Right lobe of liver (tissue), 4 donors: ENCODE measurements at regions not wholly inside any gene's neighbourhood (a gene's known extent, or its start where the extent isn't known, plus 50 kb on each side); places are given as distances from the start of the nearest gene placed in this dataset.

Source experiments
- CTCF ChIP-seq, 4 donors: fragments of 200-600 bp in 3 of 4; fragments of 450-650 bp in 1 of 4; IDR thresholded peaks; one replicate each; pipeline versions ENCODE4 v1.5.1 to v1.8.0; 2016 to 2022; ENCODE audit warnings: antibody characterized with exemption in 4 of 4, mild to moderate bottlenecking in 2 of 4
- POLR2A ChIP-seq: fragments of 450-650 bp; IDR thresholded peaks from one replicate; pipeline ENCODE4 v1.6.1; 2017; ENCODE audit warnings: antibody characterized with exemption, mild to moderate bottlenecking
- donor health status: DM: no; HTN: no; CAD: no.
- donor health status: DM: no; HTN: no; CAD: no.
- donor health status: DM: no; HTN: yes; CAD: no.

DNA sequence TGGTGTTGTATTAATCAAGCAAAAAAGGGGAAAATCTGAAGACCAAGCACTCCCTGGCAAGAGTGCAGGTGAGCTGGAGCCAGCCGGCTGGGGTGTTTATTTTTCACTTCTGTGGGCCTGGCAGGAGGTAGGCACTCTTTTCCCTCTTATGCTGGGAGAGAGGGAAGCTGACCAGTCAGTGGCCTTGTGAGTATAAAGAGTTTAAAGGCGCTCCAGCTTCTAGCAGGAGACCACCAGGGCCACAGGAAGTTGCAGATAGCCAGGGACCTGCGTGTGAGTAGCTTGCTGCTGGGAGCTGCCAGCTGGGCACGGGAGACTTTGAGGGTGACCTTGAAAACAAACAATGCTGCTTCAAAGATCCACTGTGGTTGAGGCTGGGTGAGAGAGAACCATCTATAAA, 217.4 kb upstream of the PWP1 start:
- TF ChIP-seq CTCF (IDR thresholded peaks at IDR 0.05) (no peak), POLR2A (no peak)
